ENCODE measurements at regions not wholly inside any gene's neighbourhood (a gene's known extent, or its start where the extent isn't known, plus 50 kb on each side); places are given as distances from the start of the nearest gene placed in this dataset.

DNA sequence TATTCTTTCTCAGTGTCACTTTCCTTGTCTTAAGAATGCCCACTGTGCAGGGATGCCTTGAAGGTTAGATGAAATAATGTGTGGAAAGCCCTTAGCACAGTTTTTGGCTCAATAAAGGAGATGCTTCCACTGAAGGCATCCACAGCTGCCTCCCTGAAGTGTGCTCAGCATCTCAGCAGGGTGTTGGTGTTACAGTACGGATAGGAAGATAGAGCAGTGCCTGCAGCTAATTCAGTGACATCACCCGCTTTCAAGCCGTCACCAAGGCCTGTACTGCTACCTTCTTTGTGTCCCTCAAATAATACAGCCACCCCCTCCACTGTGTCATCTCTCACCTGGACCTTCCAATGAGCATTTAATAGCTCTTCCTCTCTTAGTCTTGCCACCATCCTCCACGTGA lies 59.0 kb downstream of the NDUFS5 start:
- no peak for DNase-seq

DNA sequence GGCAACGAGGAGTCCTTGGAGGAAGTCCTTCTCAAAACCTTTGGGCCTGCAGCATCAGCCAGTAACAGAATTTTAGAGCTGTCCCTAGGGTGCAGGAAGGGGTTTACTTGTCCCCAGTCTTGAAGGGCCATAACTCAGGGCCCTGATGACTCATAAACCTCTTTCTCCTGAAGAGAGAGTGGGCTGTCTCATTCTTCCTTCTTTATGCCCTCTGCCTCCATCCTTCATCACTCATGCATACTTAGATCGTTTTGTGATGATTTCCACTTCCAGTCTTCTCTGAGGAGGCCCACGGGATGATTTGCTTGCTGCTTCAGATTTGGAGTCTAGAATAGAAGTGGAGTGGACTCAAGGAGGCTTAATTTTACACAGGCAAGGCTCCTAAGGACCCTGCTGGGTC lies 60.2 kb downstream of the NDUFS5 start:
- DNase-seq, result no peak

DNA sequence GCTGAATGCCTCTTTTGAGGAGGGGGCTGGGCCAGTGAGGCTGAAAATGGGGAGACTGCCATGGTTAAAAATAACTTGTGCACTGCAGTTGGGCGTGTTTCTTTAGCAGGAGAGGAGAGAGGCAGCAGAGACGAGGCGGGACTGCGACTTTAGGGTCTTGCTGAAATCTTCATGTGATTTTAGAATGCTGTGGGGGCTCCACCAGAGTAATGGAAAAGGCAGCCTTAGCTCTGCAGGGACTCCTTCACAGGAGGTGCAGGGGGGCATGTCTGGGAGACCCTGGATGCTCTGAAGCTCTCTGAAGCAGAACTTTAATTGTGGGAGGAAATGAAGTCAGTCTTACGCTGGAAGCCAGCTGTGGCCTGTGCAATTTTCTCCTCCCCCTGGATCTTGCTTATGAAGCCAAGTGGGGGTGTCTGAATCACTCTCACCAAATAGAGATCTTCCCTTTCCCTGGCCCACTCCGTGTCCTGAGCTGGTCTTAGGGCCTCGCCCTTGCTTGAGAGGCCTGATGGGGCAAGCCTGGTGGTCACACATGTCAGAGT lies 60.8 kb downstream of the NDUFS5 start:
- DNase-seq, result no peak

DNA sequence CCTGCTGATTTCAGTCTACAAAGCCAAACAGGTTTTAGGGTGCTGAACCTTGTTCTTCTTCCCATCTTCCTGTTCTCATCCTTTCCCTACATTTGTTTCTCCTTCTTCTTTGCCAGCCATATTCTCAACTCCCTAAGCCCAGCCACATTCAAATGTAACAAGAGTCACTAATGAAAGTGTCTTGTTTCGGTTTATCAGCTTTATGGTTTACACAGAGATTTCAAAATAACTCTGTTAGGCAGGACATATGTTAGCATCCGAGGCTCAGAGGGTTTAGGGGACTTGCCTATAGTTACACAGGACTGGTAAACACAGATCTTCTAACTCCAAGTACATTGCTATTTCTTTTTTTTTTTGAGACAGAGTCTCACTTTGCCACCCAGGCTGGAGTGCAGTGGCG lies 61.3 kb downstream of the NDUFS5 start:
- DNase-seq, result no peak

DNA sequence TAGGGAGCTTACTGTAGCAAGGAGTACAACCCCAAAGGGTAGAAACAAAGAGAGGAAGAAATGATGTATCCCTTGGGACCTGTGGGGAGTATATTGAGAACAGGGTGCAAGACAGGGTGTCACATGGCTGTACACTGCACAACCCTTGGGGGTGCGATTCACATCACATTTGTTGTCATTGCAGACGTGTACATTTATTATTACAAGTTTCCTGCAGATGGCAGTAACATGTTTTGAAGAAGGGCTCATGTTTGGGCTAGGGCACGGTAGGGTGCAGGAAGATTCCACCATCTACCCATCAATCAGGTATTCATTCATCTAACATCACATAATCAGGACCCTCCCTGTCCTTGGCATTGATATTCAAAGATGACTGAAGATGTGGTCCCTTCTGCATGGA lies 62.5 kb downstream of the NDUFS5 start:
- no peak for DNase-seq

DNA sequence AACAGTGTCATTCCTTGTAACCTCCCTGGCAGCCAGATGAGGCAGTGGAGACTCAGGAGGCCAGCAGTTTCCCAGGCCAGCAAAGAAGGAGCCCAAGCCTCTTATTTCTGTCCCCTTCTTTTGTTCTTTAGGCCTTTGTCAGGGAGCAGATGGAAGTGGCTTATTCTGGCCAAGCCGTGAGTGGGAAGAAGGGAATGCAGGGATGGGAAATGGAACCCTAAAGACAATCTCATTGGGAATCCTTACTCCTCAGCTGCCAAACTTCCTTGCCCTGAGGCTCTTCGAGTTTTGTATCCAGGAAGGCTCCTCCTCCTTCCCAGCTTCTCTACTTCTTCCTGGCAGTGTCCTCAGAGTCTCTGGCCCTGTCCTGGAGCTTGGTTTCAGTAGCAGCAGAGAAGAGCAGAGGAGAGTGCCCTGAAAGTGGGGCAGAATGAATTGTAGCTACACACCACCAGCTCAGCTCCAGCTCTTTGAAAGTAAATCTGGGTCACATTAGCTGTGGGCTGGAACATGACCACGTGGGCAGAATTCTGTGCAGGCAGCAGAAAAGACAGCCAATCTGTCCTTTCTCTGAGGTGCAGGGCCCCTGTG lies 63.9 kb downstream of the NDUFS5 start:
- no peak for DNase-seq

DNA sequence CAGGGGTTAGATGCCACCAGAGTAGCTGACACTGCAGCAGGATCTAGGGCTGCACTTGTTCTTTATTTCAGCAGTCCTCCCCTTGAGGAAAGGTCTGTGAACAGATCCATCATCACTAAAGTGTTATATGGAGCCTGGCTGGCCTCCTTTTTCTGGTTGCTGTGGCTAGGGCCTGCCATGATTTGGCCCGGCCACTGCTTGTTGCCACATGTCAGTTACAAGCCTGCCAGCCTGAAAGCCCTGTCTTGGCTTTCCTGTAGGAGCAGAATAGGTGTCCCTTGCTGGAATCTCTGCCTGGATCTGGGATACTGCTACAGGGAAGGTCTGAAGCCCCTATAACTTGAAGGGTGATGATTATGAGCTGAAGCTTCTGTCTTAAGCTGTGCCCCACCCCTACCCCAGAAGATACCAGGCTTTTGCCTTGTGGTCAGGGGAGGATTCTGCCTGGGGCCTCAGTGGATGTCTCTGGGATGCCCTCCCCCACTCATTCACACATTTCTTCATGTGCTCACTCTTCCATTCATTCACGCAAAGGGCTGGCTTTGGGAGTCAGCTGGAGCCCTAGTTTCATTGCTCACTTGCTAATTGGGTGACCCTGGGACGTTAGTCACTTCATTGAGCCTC lies 64.7 kb downstream of the NDUFS5 start:
- no peak for DNase-seq

DNA sequence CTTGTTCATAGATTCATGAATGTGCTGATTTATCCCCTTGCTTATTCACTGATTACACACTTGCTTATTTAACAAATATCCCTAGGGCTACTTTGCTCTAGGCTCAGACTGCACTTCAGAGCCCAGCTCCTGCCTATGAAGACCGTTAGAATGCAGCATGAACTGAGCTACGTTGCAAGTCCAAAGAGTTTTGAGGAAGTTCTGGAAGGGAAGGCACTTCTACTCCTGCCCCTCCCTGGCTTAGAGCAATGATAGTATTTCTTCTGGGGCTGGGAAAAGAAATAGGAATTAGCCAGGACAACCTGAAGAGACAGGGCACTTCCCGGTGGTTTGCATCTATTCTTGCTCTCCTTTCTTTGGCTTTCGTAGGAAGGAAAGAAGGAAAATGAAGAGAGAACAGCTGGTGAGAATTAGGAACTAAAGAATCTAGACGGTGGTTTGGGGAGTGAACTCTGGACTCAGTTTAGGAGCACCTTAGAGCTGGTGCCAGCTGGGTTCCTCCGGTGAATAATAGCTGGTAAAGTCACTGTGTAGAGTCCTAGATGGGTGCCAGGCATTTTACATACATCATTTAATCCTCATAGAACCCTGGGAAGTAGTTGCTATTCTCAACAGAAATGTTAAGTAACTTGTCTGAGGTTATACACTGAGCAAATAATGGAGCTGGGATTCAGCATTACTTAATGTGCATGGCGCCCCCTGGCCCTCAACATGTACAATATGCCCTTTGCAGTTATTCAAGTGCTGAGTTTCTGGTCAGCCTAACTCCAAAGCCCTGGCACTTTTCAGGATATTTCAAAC lies 65.9 kb downstream of the NDUFS5 start:
- DNase-seq, result no peak

DNA sequence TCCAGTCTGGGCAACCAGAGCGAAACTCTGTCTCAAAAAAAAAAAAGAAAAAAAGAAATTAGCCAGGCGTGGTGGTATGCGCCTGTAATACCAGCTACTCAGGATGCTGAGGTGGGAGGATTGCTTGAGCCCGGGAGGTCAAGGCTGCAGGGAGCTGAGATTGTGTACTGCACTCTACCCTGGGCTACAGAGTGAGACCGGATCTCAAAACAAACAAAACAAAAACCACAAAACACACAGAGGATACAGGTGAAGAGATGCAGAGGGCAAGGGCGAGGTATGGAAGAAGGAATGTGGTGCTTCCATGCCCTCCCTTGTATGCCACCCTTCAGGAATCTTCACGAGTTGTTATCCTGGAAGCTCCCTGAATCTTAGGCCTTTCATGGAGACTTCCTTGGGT lies 68.5 kb downstream of the NDUFS5 start:
- DNase-seq, result no peak

DNA sequence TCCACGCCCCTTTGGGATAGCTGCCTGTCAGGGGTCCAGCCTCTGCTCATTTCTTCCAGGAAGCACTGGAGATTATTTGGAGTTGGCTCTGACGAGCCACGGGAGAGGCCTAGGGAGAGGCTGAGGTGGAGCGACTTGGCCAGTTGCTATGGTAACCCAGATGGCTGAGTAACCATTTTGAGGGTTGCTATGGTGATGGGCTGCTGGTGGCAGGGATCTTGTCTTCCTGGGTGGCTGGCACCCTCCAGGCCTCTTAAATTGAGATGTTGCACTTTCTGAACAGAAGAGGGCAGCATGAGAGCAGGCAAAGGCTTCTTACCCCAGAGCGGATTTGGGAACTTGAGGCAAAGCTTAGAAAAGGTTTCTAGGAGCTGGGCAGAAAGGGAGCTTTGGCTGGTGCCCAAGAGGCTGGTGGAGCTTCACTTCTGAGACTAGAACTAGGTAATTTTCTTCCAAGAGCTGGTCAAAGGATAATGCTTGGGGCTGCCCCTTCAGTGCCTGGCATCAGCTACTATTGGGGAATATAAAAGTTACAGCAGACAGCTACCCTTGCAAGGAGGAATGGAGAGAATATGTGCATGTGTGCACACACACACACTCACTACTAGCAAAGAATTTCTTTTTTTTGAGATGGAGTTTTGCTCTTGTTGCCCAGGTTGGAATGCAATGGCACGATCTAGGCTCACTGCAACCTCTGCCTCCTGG lies 72.5 kb downstream of the NDUFS5 start:
- DNase-seq, result peak; percentile 62

DNA sequence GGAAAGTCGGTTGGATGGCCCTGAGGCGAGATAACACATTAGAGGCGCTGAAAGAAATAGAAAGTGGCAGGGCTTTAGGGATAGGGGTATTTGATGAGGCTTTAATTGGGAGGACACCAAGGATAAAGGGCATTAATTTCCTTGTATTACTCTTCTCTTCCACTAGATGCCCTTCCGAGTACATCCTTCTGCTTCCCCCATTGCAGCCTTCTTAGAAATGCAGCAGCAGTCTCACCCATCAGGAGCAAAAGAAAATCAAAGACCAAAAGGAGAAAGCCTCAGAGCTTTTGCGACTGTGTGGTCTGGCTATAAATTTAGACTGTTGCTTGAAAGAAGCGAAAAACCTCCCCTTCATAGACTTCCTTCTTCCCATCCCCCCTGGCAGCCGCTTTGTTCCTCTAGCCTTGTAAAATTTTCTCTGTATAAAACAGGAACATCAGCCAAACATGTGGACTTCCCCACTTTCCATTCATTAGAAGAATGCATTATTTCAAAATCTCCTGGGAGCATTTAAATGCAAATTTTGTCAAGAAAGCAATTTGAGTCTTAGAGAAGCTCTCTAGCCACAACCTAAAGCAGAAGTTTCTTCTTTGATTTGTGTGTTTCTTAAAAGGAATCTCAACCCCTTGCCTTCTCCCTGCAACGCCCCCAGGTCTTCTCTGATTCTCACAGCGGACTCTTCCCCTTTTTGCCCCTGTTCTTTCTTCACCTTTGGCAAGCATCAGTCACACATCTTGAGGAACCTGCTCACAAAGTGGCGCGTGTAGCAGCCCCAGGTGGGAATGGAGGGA lies 76.6 kb downstream of the NDUFS5 start:
- no peak for DNase-seq

DNA sequence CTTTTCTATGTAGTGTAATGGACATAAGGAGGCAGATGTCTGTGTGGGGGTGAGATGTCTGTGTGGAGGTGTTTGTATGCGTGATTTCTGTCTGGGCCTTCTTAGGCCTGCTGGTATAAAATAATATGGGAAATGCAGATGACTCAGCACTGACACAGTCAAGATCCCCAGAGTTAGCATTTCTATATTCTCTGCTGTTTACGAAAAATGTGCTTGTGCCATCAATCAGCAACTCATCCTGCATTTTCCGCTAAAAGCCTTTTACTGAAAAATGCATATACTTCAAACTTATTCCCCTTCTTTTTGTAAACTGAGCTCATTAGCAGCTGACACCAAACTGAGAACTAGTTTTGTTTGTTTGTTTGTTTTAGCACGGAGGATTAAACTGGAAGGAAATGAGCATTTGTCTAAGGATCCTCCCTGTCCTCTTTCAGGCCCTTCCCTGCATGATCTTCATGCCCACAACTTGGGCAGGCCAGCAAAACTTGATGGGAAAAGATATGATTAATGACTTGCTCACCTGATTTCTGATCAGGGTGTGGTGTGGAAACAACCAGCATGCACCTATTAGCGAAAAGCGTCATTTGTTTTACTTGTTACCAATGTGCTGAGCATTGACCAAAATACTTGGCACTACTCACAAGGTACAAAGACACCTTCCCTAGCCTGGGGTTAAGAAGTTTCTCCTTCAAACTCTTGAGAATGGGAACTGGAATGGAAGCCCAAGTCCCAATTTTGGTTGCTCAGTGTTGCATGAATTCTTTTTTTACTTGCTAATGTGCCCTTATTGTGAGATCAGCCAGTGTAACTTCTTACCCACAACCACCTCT lies 77.4 kb downstream of the NDUFS5 start:
- no peak for DNase-seq

DNA sequence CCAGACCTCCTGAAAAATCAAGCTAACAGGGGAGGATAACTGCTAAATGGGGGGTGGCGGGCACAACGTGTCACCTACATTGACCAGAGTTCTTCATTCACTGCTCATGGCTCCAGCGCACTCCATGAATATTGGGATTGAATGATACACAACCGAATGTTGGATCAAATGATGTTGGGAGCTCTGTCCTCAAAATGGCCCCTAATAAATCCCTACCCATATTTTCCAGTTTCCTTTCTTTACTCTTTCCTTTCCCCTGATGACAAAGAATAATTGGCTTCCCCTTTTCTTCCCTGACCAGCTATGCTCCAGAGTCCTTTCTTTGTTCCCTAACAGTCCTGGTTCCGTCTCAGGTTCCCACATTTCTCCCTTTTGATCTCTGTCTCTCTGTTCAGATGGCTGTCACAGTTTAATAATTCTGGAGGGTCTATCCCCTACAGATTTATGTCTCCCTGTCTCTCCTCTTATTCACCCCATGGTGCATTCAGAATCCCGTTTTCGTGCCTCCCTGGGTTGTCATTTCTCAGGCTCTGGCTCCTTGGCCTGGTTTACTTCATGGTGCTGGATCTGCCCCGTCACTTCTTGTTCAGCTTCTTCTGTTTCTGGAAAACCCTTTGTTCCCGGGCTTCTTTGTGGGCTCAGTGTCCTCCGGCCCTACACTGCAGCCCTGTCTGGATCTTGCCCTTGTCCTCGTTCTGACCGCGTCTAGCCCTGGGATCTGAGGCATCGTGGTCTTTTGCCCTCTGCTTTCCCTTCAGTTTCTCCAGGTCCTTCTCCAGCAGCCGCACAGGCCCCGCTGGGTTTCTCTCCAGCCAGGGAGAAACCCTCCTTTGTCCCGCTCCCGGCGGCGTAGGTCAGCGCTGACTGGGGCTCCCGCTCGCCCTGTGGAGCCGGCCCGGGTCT lies 78.3 kb downstream of the NDUFS5 start:
- no peak for DNase-seq

DNA sequence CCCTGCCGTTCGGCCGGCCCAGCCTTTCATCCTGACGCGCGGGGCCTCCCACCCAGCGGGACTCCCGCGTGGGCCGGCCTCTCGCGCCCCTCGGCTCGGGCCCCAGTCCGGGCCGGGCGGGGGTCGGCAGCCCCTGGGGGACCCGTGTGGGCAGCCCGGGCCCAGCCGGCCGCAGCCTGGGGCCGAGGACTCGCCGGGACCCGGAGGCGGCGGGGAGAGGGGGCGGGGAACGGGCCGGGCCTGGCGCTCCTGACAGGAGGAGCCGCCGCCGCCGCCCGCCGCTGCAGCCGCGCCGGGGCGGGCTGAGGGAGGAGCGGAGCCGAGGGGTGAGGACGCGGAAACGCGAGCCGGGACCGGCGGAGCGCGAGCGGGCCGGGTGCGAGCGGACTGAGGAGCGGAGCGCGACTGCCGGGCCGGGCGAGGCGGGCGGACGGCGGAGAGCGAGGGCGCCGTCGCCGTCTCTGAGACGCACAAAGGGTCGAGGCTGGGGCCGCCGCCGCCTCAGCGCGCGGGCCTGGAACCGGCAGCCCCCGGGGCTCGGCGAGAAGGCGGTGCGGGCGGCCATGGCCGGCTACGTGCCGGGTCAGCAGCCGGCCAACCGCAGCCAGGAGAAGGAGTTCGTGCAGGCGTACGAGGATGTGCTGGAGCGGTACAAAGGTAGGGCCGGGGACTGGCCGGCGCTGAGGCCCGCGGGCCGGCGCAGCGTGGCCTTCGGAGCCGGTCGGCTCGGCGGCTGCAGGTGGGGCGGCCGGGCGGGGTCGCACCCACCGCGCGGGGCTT lies 79.1 kb downstream of the NDUFS5 start:
- no peak for DNase-seq

DNA sequence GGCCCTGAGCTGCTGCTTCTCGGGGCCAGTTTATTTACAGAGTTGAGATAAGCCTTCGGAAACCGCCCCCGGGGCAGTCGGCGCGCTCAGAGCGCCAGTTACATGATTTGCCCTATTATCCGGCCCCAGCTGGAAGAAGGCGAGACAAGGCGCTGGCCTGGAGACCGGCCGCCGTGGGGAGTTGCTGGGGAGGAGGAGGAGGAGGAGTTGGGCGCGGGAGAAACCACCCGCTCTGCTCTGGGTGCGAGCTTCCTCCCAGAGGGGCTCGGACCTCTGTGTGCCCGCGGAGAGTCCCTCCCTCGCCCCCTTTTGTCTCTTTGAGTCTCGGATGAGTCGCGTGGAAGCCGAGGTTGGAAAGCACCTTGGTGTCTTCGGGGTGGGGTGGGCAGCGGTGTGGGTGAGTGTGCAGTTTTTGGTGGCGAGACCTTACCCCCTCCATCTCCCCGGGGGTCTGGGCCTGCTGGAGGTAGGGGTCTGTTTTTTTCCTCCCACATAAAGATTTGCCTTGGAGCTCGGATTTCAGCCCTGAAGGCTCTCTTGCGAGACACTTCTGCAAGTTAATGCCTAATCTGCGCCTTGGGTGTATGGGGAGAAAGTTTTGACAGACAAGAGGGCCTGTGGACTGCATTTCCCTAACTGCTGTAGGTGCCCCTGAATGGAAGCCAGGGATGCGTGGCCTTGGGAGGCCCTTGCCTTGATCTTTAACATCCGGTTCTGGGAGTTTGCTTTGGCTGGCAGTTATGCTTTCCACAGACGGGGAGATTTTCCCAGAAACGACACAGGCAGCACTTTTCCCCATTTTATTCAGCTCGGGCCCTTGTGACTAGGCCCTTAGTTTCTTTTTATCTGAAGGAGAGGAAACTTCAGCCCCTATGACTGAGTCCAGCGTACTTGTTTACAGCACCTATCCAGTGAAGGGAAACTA lies 80.0 kb downstream of the NDUFS5 start:
- DNase-seq, result no peak

DNA sequence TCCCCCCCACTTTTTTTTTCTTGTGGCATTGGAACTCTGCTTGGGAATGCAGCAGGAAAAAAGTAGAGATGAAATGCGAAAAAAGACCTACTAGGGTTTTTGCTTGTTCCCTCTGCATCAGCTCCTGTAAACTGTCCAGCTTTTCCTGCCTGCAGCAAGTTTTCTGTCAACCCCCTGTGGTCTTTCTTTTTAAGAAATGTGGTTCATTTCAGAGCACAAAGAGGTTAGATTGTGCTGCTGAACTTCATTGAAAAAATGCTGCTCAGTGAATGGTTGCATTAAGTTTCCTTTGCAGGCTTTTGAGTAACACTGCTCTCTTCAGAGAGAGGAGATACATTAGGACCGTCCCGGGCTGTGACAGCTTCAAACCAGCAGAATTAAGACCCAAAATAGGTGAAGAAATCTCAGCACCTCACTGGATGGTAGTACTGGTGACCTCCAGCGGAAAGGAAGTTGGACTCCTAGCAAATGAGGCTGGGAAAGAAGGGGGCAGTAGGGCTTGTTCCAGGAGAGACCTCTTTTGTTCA lies 80.7 kb downstream of the NDUFS5 start:
- no peak for DNase-seq

DNA sequence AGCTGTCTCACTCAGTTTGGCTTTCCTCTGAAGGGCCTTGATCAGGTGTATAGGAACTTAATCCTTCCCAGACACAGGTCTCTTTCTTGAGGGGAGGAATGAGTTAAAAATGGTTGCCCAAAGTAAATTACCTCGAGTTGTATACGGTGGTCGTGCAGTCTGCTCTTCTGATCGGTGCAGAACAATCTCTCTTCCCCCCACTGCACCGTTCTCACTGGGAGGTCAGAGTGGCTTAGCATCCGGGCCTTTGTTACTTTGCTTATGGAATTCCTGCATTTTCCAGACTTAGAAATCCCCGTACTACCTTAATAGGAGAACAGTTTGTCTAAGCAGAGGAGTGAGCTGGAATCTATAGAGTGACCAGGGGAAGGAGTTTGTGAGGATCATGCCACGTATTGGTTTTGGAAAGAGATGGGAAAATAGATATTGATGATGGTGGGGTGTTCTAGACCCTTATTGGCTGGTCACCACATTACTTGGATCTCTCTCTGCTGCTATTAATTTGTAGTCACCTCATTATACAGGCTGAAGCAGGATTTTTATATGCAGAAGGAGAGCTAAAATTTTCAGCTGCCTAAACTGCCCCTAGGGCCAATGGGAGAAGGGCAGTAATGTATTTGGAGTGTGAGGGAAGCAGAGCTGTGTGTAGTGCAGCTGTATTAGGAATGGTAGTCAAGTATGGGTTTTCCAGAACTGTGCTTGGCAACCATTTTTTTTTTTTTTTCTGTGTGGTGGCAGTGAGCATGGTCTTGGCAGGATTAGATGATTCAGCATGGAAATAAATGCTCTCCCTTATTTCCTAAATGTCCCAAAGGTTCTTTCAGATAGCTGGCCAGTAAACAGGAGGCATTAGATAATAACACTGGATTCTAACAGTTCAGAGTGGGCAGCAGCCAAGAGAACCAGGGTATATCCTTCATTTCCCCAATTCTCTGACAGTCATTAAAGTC lies 81.5 kb downstream of the NDUFS5 start:
- no peak for DNase-seq
